Keratinocyte (primary cell): ENCODE measurements at regions not wholly inside any gene's neighbourhood (a gene's known extent, or its start where the extent isn't known, plus 50 kb on each side); places are given as distances from the start of the nearest gene placed in this dataset.

ENCODE experiments used
- DNase-seq: peaks from one replicate; pipeline ENCODE4 v3.0.0-alpha.2; 2011; ENCODE audit warnings: low read depth, missing footprints, low spot score
- FAIRE-seq: peaks from 2 replicates; lab custom pipeline; 2011; peaks lifted over from hg19 to GRCh38; lab: Jason Lieb, UNC
- H2AFZ ChIP-seq: 2 replicates; pipeline ENCODE4 v1.6.0; 2012; ENCODE audit warnings: low read length, control low read depth, inconsistent platforms; ENCODE audit not compliant: control insufficient read depth
- H3K27ac ChIP-seq: 2 replicates; pipeline ENCODE4 v1.5.1; 2011; ENCODE audit warnings: low read length; ENCODE audit not compliant: control insufficient read depth, insufficient read depth
- H3K27me3 ChIP-seq: 3 replicates; pipeline ENCODE4 v1.6.0; 2011; ENCODE audit warnings: low read length; ENCODE audit not compliant: control insufficient read depth, insufficient read depth; ENCODE audit errors: extremely low read depth
- H3K36me3 ChIP-seq, 2 experiments: 2 replicates in 1 of 2; 3 replicates in 1 of 2; pipeline ENCODE4 v1.5.1; 2011; ENCODE audit warnings: low read length in 2 of 2, mild to moderate bottlenecking in 1 of 2; ENCODE audit not compliant: control insufficient read depth in 2 of 2, insufficient read depth in 2 of 2; ENCODE audit errors: extremely low read depth in 1 of 2
- H3K4me1 ChIP-seq: 3 replicates; pipeline ENCODE4 v1.5.1; 2011; ENCODE audit warnings: low read length; ENCODE audit not compliant: control insufficient read depth, insufficient read depth; ENCODE audit errors: extremely low read depth
- H3K4me2 ChIP-seq: 3 replicates; pipeline ENCODE4 v1.6.0; 2011; ENCODE audit warnings: low read depth, low read length; ENCODE audit not compliant: control insufficient read depth, insufficient read depth; ENCODE audit errors: extremely low read depth
- H3K4me3 ChIP-seq, 3 experiments: fragments of 200-600 bp in 1 of 3; sonication (generic) in 1 of 3; 2 replicates in 2 of 3; 3 replicates in 1 of 3; pipeline ENCODE4 v1.5.1; 2011 to 2016; ENCODE audit warnings: low read length in 3 of 3, mild to moderate bottlenecking in 3 of 3, control low read depth in 2 of 3, inconsistent platforms in 1 of 3, low read depth in 1 of 3, mixed read lengths in 1 of 3, mixed run types in 1 of 3, moderate library complexity in 1 of 3; ENCODE audit not compliant: control insufficient read depth in 2 of 3, insufficient read depth in 2 of 3; ENCODE audit errors: extremely low read depth in 1 of 3
- H3K79me2 ChIP-seq: 2 replicates; pipeline ENCODE4 v1.6.0; 2012; ENCODE audit warnings: low read length; ENCODE audit not compliant: control insufficient read depth, insufficient read depth
- H3K9ac ChIP-seq: 3 replicates; pipeline ENCODE4 v1.6.0; 2011; ENCODE audit warnings: low read length; ENCODE audit not compliant: control insufficient read depth, insufficient read depth; ENCODE audit errors: extremely low read depth
- H3K9me1 ChIP-seq: 3 replicates; pipeline ENCODE4 v1.6.0; 2011; ENCODE audit warnings: low read length; ENCODE audit not compliant: control insufficient read depth, insufficient read depth; ENCODE audit errors: extremely low read depth
- H3K9me3 ChIP-seq: 2 replicates; pipeline ENCODE4 v1.5.1; 2012; ENCODE audit warnings: low read depth, low read length; ENCODE audit not compliant: control insufficient read depth
- H4K20me1 ChIP-seq: 3 replicates; pipeline ENCODE4 v1.6.0; 2011; ENCODE audit warnings: low read length; ENCODE audit not compliant: control insufficient read depth, insufficient read depth; ENCODE audit errors: extremely low read depth
- CTCF ChIP-seq, 3 experiments: IDR thresholded peaks in 1 of 3; conservative IDR thresholded peaks in 1 of 3; optimal IDR thresholded peaks in 1 of 3; 2 replicates in 2 of 3; 3 replicates in 1 of 3; pipeline versions ENCODE3 to v1.5.1; 2011; ENCODE audit warnings: low read length in 3 of 3, mild to moderate bottlenecking in 3 of 3, moderate library complexity in 2 of 3, control low read depth in 1 of 3, inconsistent platforms in 1 of 3; ENCODE audit not compliant: insufficient read depth in 2 of 3; ENCODE audit errors: extremely low read depth in 1 of 3
- EZH2 ChIP-seq: IDR thresholded peaks from one replicate; pipeline ENCODE4 v1.6.1; 2012; ENCODE audit warnings: inconsistent platforms, mild to moderate bottlenecking, low read length, moderate library complexity
- dilution Hi-C: fragments of 300-500 bp; cut with MboI; formaldehyde crosslinking; loops from one replicate; pipeline ENCODE4 v1.7.0; 2020; ENCODE audit warnings: low sequenced_read_pairs; ENCODE audit not compliant: extremely low pct_ligation_motif_present

GRCh38 chr9:99360026-99360425 is 137.9 kb downstream of the SEC61B start:
- no peak for TF ChIP-seq CTCF (optimal IDR thresholded peaks at IDR 0.05 in 1 of 3, IDR thresholded peaks at IDR 0.05 in 1 of 3, conservative IDR thresholded peaks at IDR 0.05 in 1 of 3; ENCODE audit: extremely low read depth in 1 of 3, insufficient read depth in 2 of 3, low read length in 3 of 3)
- no peak for TF ChIP-seq EZH2
- Histone ChIP-seq H3K27me3 (peaks cover 7% of the 10 kb centered on the region), H3K9me1 (no peaks in the 10 kb centered on the region), H3K4me2 (no peak overlapping the region), H3K79me2 (no peaks in the 10 kb centered on the region), H3K9ac (no peak overlapping the region), H3K4me3 (no peak overlapping the region), H3K4me1 (no peaks in the 10 kb centered on the region), H3K27ac (no peak overlapping the region), H4K20me1 (no peaks in the 10 kb centered on the region), H3K9me3 (no peaks in the 10 kb centered on the region), H2AFZ (no peak overlapping the region), H3K36me3 (no peaks in the 10 kb centered on the region)
- no peak for FAIRE-seq
- DNase-seq, result no peak
- dilution Hi-C loops, result no loop called here

GRCh38 chr9:99361817-99362216 is 139.7 kb downstream of the SEC61B start:
- Histone ChIP-seq H3K79me2 (no peaks in the 10 kb centered on the region), H3K4me1 (no peaks in the 10 kb centered on the region), H4K20me1 (no peaks in the 10 kb centered on the region), H3K36me3 (no peaks in the 10 kb centered on the region), H3K4me3 (no peak overlapping the region), H3K9me3 (no peaks in the 10 kb centered on the region), H2AFZ (no peak overlapping the region), H3K9me1 (no peaks in the 10 kb centered on the region), H3K27ac (no peak overlapping the region), H3K4me2 (no peak overlapping the region), H3K9ac (no peak overlapping the region), H3K27me3 (peaks cover 7% of the 10 kb centered on the region)
- TF ChIP-seq CTCF (optimal IDR thresholded peaks at IDR 0.05 in 1 of 3, IDR thresholded peaks at IDR 0.05 in 1 of 3, conservative IDR thresholded peaks at IDR 0.05 in 1 of 3; ENCODE audit: extremely low read depth in 1 of 3, insufficient read depth in 2 of 3, low read length in 3 of 3) (no peak), EZH2 (no peak)
- FAIRE-seq, result no peak
- DNase-seq, result no peak
- dilution Hi-C loops, result no loop called here
